SK-N-SH treated with all-trans-retinoic acid at 6 μM for 48 hours (cell line): ENCODE measurements at regions not wholly inside any gene's neighbourhood (a gene's known extent, or its start where the extent isn't known, plus 50 kb on each side); places are given as distances from the start of the nearest gene placed in this dataset.
"Not testable (repeated sequence)": the region's sequence is repeated elsewhere in the genome, so short reads cannot be mapped to it uniquely, and the experiment has no call there.

Experiments used
- ATAC-seq: fragments of 200-7000 bp; cut with Tn5 transposase; 3 replicates; pipeline ENCODE4 v1.9.1; 2020; ENCODE audit warnings: mild to moderate bottlenecking, moderate library complexity
- ARNTL ChIP-seq: fragments of 450-650 bp; formaldehyde crosslinking; IDR thresholded peaks from 2 replicates; pipeline ENCODE4 v1.5.0; 2020; ENCODE audit warnings: low read depth, mild to moderate bottlenecking, moderate library complexity, borderline replicate concordance
- BACH2 ChIP-seq: fragments of 250-450 bp; sonication (Bioruptor Pico); IDR thresholded peaks from 2 replicates; pipeline ENCODE4 v1.9.0; 2021; ENCODE audit warnings: mild to moderate bottlenecking, borderline replicate concordance
- CREB5 ChIP-seq: fragments of 250-450 bp; sonication (Bioruptor Pico); IDR thresholded peaks from 2 replicates; pipeline ENCODE4 v1.5.1; 2020; ENCODE audit warnings: low read depth, mild to moderate bottlenecking, moderate library complexity
- CSDC2 ChIP-seq: fragments of 250-450 bp; sonication (Bioruptor Pico); IDR thresholded peaks from 2 replicates; pipeline ENCODE4 v1.5.0; 2020; ENCODE audit warnings: mild to moderate bottlenecking, moderate library complexity
- CSRNP3 ChIP-seq: fragments of 250-450 bp; sonication (Bioruptor Pico); IDR thresholded peaks from 2 replicates; pipeline ENCODE4 v1.5.1; 2021; ENCODE audit warnings: mild to moderate bottlenecking, moderate library complexity
- GLIS3 ChIP-seq: fragments of 250-450 bp; sonication (Bioruptor Pico); IDR thresholded peaks from 2 replicates; pipeline ENCODE4 v1.5.0; 2020; ENCODE audit warnings: mild to moderate bottlenecking, moderate library complexity
- ISL1 ChIP-seq: fragments of 250-450 bp; sonication (Bioruptor Pico); IDR thresholded peaks from 2 replicates; pipeline ENCODE4 v2.1.2; 2022; ENCODE audit warnings: mild to moderate bottlenecking, moderate library complexity
- OSR1 ChIP-seq: fragments of 250-450 bp; sonication (Bioruptor Pico); IDR thresholded peaks from 2 replicates; pipeline ENCODE4 v1.8.0; 2022; ENCODE audit warnings: moderate library complexity, mild to moderate bottlenecking, inconsistent platforms
- PATZ1 ChIP-seq: fragments of 250-450 bp; sonication (Bioruptor Pico); IDR thresholded peaks from 2 replicates; pipeline ENCODE4 v1.8.0; 2020; ENCODE audit warnings: mild to moderate bottlenecking, moderate library complexity, borderline replicate concordance
- PPARA ChIP-seq: fragments of 250-450 bp; sonication (Bioruptor Pico); IDR thresholded peaks from 2 replicates; pipeline ENCODE4 v1.5.0; 2020; ENCODE audit warnings: mild to moderate bottlenecking, borderline replicate concordance
- SNAI2 ChIP-seq: fragments of 250-450 bp; sonication (Bioruptor Pico); IDR thresholded peaks from 2 replicates; pipeline ENCODE4 v1.5.0; 2020; ENCODE audit warnings: mild to moderate bottlenecking, moderate library complexity
- TCF4 ChIP-seq: fragments of 250-450 bp; sonication (Bioruptor Pico); IDR thresholded peaks from 2 replicates; pipeline ENCODE4 v1.8.0; 2021; ENCODE audit warnings: mild to moderate bottlenecking, moderate library complexity, borderline replicate concordance
- TOX ChIP-seq: fragments of 250-450 bp; sonication (Bioruptor Pico); IDR thresholded peaks from 2 replicates; pipeline ENCODE4 v1.8.0; 2021; ENCODE audit warnings: mild to moderate bottlenecking, moderate library complexity, borderline replicate concordance
- TSHZ2 ChIP-seq: fragments of 250-450 bp; sonication (Bioruptor Pico); IDR thresholded peaks from 2 replicates; pipeline ENCODE4 v1.5.0; 2020; ENCODE audit warnings: mild to moderate bottlenecking, moderate library complexity
- ZC3H10 ChIP-seq: fragments of 250-450 bp; sonication (Bioruptor Pico); IDR thresholded peaks from 2 replicates; pipeline ENCODE4 v1.5.1; 2021; ENCODE audit warnings: mild to moderate bottlenecking, moderate library complexity
- ZFP3 ChIP-seq: fragments of 250-450 bp; sonication (Bioruptor Pico); IDR thresholded peaks from 2 replicates; pipeline ENCODE4 v1.5.0; 2020; ENCODE audit warnings: mild to moderate bottlenecking, moderate library complexity
- ZFP30 ChIP-seq: fragments of 450-650 bp; formaldehyde crosslinking; IDR thresholded peaks from 2 replicates; pipeline ENCODE4 v1.5.0; 2022; ENCODE audit warnings: mild to moderate bottlenecking, moderate library complexity
- ZNF565 ChIP-seq: fragments of 450-650 bp; formaldehyde crosslinking; conservative IDR thresholded peaks from 2 replicates; pipeline ENCODE4 v1.5.0; 2020; ENCODE audit warnings: low read depth, mild to moderate bottlenecking, moderate library complexity
- TF ChIP-seq, protein P1 (sequence below): fragments of 250-450 bp; sonication (Bioruptor Pico); IDR thresholded peaks from 2 replicates; pipeline ENCODE4 v1.8.0; 2021; ENCODE audit warnings: low read depth, mild to moderate bottlenecking, moderate library complexity, borderline replicate concordance

DNA sequence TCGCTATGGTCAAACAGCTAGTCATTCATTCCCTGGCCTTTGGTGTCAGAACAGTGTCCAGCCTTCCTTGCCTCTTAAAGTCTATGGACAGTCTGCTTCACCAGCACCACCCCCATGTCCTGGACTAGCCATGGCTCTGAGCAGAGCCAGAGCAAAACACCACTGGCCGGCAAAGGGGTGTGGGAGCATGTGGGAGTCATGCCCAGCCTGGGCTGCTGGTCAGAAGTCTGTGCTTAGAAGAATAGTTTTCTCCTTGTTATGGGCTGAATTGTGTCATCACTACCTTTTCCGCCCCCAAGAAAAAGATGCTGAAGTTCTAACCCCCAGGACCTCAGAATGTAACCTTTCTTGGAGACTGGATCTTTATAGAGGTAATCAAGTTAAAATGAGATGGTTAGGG, 132.9 kb upstream of the LPP start:
- no peak for ATAC-seq
- TF ChIP-seq CSRNP3 (CRISPR knock-in tag), result no peak
- no peak for TF ChIP-seq ZC3H10 (CRISPR knock-in tag)
- no peak for TF ChIP-seq PPARA
- TF ChIP-seq PATZ1 (CRISPR knock-in tag), result no peak
- TF ChIP-seq, protein P1, sequence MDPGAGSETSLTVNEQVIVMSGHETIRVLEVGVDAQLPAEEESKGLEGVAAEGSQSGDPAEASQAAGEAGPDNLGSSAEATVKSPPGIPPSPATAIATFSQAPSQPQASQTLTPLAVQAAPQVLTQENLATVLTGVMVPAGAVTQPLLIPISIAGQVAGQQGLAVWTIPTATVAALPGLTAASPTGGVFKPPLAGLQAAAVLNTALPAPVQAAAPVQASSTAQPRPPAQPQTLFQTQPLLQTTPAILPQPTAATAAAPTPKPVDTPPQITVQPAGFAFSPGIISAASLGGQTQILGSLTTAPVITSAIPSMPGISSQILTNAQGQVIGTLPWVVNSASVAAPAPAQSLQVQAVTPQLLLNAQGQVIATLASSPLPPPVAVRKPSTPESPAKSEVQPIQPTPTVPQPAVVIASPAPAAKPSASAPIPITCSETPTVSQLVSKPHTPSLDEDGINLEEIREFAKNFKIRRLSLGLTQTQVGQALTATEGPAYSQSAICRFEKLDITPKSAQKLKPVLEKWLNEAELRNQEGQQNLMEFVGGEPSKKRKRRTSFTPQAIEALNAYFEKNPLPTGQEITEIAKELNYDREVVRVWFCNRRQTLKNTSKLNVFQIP (CRISPR knock-in tag), result no peak
- no peak for TF ChIP-seq OSR1
- TF ChIP-seq ISL1, result no peak
- TF ChIP-seq ARNTL, result no peak
- no peak for TF ChIP-seq TSHZ2 (CRISPR knock-in tag)
- TF ChIP-seq CREB5, result no peak
- no peak for TF ChIP-seq CSDC2 (CRISPR knock-in tag)
- no peak for TF ChIP-seq ZFP30
- no peak for TF ChIP-seq ZFP3 (CRISPR knock-in tag)
- no peak for TF ChIP-seq SNAI2 (CRISPR knock-in tag)
- no peak for TF ChIP-seq TOX (CRISPR knock-in tag)
- no peak for TF ChIP-seq GLIS3 (CRISPR knock-in tag)
- TF ChIP-seq ZNF565, result no peak
- no peak for TF ChIP-seq TCF4 (CRISPR knock-in tag)
- TF ChIP-seq BACH2 (CRISPR knock-in tag), result no peak

- ATAC-seq, result no peak
- TF ChIP-seq PATZ1 (CRISPR knock-in tag) (no peak), TOX (CRISPR knock-in tag) (no peak), ZFP30 (no peak), TCF4 (CRISPR knock-in tag) (no peak), OSR1 (no peak), ZFP3 (CRISPR knock-in tag) (no peak), TSHZ2 (CRISPR knock-in tag) (no peak)
Measured at GRCh38 chr3:188021502-188022040, 132.4 kb upstream of the LPP start.

DNA sequence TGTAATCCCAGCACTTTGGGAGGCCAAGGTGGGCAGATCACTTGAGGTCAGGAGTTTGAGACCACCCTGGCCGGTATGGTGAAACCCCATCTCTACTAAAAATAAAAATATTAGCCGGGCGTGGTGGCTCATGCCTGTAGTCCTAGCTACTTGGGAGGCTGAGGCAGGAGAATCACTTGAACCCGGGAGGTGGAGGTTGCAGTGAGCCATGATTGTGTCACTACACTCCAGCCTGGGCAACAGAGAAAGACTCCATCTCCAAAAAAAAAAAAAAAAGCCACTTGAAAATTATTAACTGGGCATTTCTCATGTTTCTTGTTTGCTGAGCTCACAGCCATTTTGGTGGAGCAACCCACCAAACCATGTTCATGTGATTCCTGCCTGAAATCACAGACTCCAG, 131.1 kb upstream of the LPP start:
- not testable (repeated sequence) for ATAC-seq
